HCT116 (cell line): ENCODE measurements at regions not wholly inside any gene's neighbourhood (a gene's known extent, or its start where the extent isn't known, plus 50 kb on each side); places are given as distances from the start of the nearest gene placed in this dataset.

ENCODE experiments used
- EGR1 ChIP-seq: IDR thresholded peaks from 2 replicates; pipeline ENCODE4 v1.6.1; 2012; ENCODE audit warnings: low read depth
- EZH2 ChIP-seq: fragments of 200-600 bp; sonication (generic); IDR thresholded peaks from 2 replicates; pipeline ENCODE4 v1.6.1; 2017; ENCODE audit warnings: antibody characterized with exemption, mixed run types
- EZH2phosphoT487 ChIP-seq: fragments of 200-600 bp; IDR thresholded peaks from 2 replicates; pipeline ENCODE4 v1.6.1; 2018; ENCODE audit warnings: antibody characterized with exemption, borderline replicate concordance
- JUND ChIP-seq: IDR thresholded peaks from 2 replicates; pipeline ENCODE4 v1.6.1; 2012
- POLR2A ChIP-seq: IDR thresholded peaks from 2 replicates; pipeline ENCODE4 v1.7.0; 2011; ENCODE audit warnings: borderline replicate concordance; ENCODE audit not compliant: insufficient read depth, insufficient read length; ENCODE audit errors: extremely low read depth
- POLR2AphosphoS5 ChIP-seq: IDR thresholded peaks from 2 replicates; pipeline ENCODE4 v1.6.1; 2011; ENCODE audit warnings: mild to moderate bottlenecking, low read depth, low read length, moderate library complexity
- RAD21 ChIP-seq: IDR thresholded peaks from 2 replicates; pipeline ENCODE4 v1.6.1; 2012; ENCODE audit warnings: low read depth, mild to moderate bottlenecking
- SIN3A ChIP-seq: IDR thresholded peaks from 2 replicates; pipeline ENCODE4 v1.6.1; 2012; ENCODE audit warnings: low read depth
- ZFX ChIP-seq: fragments of 450-650 bp; IDR thresholded peaks from 2 replicates; pipeline ENCODE4 v1.6.1; 2017
- TF ChIP-seq, protein P1 (sequence below), 3 experiments: fragments of 200-600 bp in 1 of 3; sonication (generic) in 1 of 3; IDR thresholded peaks in 2 of 3; conservative IDR thresholded peaks in 1 of 3; 2 replicates each; pipeline ENCODE4 v1.5.1; 2012 to 2017; ENCODE audit warnings: low read depth in 2 of 3, low read length in 2 of 3, antibody characterized with exemption in 1 of 3, borderline replicate concordance in 1 of 3, control low read depth in 1 of 3, mild to moderate bottlenecking in 1 of 3, mixed read lengths in 1 of 3, mixed run types in 1 of 3, moderate library complexity in 1 of 3; ENCODE audit not compliant: insufficient read depth in 1 of 3
- TF ChIP-seq, protein P2 (sequence below): IDR thresholded peaks from 2 replicates; pipeline ENCODE4 v1.6.1; 2012; ENCODE audit warnings: low read depth
- TF ChIP-seq, protein P3 (sequence below): IDR thresholded peaks from 2 replicates; pipeline ENCODE4 v1.6.1; 2011; ENCODE audit warnings: mild to moderate bottlenecking, low read length, moderate library complexity; ENCODE audit not compliant: insufficient replicate concordance; ENCODE audit errors: extremely low read depth
- TF ChIP-seq, protein P4 (sequence below): IDR thresholded peaks from 2 replicates; pipeline ENCODE4 v1.6.1; 2012
- TF ChIP-seq, protein P5 (sequence below): IDR thresholded peaks from 2 replicates; pipeline ENCODE4 v1.6.1; 2012

DNA sequence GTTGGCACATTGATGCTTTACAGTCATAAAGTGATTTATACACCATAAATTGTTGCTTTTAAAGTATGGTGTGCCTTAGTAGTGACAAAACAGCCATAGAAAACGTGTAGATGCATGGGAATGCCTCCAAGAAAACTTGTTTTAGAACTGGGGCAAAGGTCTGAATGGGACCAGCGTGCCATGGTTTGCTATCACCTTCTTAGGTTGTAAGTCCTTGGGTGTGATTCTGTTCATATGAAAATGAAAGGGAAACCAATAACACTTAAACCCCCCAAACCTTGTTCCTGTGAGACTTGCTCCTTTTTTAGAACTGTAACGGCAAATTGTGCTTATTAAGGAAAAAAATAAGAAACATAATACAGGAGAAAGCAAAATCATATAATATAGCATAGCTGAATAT is 603.3 kb upstream of the SLITRK6 start:
- no peak for TF ChIP-seq EGR1
- TF ChIP-seq, protein P1, sequence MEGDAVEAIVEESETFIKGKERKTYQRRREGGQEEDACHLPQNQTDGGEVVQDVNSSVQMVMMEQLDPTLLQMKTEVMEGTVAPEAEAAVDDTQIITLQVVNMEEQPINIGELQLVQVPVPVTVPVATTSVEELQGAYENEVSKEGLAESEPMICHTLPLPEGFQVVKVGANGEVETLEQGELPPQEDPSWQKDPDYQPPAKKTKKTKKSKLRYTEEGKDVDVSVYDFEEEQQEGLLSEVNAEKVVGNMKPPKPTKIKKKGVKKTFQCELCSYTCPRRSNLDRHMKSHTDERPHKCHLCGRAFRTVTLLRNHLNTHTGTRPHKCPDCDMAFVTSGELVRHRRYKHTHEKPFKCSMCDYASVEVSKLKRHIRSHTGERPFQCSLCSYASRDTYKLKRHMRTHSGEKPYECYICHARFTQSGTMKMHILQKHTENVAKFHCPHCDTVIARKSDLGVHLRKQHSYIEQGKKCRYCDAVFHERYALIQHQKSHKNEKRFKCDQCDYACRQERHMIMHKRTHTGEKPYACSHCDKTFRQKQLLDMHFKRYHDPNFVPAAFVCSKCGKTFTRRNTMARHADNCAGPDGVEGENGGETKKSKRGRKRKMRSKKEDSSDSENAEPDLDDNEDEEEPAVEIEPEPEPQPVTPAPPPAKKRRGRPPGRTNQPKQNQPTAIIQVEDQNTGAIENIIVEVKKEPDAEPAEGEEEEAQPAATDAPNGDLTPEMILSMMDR (IDR thresholded peaks at IDR 0.05 in 2 of 3, conservative IDR thresholded peaks at IDR 0.05 in 1 of 3; ENCODE audit: borderline replicate concordance in 1 of 3, insufficient read depth in 1 of 3, low read depth in 2 of 3, low read length in 2 of 3), result no peak
- no peak for TF ChIP-seq EZH2
- TF ChIP-seq RAD21, result no peak
- no peak for TF ChIP-seq POLR2A
- no peak for TF ChIP-seq SIN3A
- TF ChIP-seq, protein P2, sequence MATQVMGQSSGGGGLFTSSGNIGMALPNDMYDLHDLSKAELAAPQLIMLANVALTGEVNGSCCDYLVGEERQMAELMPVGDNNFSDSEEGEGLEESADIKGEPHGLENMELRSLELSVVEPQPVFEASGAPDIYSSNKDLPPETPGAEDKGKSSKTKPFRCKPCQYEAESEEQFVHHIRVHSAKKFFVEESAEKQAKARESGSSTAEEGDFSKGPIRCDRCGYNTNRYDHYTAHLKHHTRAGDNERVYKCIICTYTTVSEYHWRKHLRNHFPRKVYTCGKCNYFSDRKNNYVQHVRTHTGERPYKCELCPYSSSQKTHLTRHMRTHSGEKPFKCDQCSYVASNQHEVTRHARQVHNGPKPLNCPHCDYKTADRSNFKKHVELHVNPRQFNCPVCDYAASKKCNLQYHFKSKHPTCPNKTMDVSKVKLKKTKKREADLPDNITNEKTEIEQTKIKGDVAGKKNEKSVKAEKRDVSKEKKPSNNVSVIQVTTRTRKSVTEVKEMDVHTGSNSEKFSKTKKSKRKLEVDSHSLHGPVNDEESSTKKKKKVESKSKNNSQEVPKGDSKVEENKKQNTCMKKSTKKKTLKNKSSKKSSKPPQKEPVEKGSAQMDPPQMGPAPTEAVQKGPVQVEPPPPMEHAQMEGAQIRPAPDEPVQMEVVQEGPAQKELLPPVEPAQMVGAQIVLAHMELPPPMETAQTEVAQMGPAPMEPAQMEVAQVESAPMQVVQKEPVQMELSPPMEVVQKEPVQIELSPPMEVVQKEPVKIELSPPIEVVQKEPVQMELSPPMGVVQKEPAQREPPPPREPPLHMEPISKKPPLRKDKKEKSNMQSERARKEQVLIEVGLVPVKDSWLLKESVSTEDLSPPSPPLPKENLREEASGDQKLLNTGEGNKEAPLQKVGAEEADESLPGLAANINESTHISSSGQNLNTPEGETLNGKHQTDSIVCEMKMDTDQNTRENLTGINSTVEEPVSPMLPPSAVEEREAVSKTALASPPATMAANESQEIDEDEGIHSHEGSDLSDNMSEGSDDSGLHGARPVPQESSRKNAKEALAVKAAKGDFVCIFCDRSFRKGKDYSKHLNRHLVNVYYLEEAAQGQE, result no peak
- TF ChIP-seq JUND, result no peak
- TF ChIP-seq EZH2phosphoT487, result no peak
- TF ChIP-seq, protein P3, sequence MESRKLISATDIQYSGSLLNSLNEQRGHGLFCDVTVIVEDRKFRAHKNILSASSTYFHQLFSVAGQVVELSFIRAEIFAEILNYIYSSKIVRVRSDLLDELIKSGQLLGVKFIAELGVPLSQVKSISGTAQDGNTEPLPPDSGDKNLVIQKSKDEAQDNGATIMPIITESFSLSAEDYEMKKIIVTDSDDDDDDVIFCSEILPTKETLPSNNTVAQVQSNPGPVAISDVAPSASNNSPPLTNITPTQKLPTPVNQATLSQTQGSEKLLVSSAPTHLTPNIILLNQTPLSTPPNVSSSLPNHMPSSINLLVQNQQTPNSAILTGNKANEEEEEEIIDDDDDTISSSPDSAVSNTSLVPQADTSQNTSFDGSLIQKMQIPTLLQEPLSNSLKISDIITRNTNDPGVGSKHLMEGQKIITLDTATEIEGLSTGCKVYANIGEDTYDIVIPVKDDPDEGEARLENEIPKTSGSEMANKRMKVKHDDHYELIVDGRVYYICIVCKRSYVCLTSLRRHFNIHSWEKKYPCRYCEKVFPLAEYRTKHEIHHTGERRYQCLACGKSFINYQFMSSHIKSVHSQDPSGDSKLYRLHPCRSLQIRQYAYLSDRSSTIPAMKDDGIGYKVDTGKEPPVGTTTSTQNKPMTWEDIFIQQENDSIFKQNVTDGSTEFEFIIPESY, result no peak
- TF ChIP-seq POLR2AphosphoS5, result no peak
- TF ChIP-seq, protein P4, sequence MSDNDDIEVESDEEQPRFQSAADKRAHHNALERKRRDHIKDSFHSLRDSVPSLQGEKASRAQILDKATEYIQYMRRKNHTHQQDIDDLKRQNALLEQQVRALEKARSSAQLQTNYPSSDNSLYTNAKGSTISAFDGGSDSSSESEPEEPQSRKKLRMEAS, result no peak
- TF ChIP-seq, protein P5, sequence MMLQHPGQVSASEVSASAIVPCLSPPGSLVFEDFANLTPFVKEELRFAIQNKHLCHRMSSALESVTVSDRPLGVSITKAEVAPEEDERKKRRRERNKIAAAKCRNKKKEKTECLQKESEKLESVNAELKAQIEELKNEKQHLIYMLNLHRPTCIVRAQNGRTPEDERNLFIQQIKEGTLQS, result no peak
- no peak for TF ChIP-seq ZFX
